HEK293T (cell line): ENCODE measurements at regions not wholly inside any gene's neighbourhood (a gene's known extent, or its start where the extent isn't known, plus 50 kb on each side); places are given as distances from the start of the nearest gene placed in this dataset.

Experiments used
- CTCF ChIA-PET: fragments of 350-600 bp; formaldehyde crosslinking; extraction: SDS; loops from one replicate; lab custom pipeline; 2021; ENCODE audit warnings: antibody characterized with exemption, inconsistent platforms; lab: Yijun Ruan, JAX
- POLR2A ChIA-PET: fragments of 350-600 bp; formaldehyde crosslinking; extraction: SDS; loops from one replicate; lab custom pipeline; 2020; ENCODE audit warnings: antibody characterized with exemption, inconsistent platforms; lab: Yijun Ruan, JAX
- DNase-seq: peaks from one replicate; pipeline ENCODE4 v3.0.0; 2012; ENCODE audit warnings: mixed read lengths; ENCODE audit errors: extremely low spot score
- ARNT ChIP-seq: fragments of 450-650 bp; IDR thresholded peaks from 2 replicates; pipeline ENCODE4 v1.6.1; 2017; ENCODE audit warnings: mild to moderate bottlenecking
- BHLHE40 ChIP-seq: fragments of 450-650 bp; IDR thresholded peaks from 2 replicates; pipeline ENCODE4 v1.6.1; 2016; ENCODE audit warnings: mild to moderate bottlenecking, moderate library complexity, borderline replicate concordance
- CTBP1 ChIP-seq: fragments of 450-650 bp; IDR thresholded peaks from 2 replicates; pipeline ENCODE4 v1.6.1; 2016; ENCODE audit warnings: borderline replicate concordance
- ELF4 ChIP-seq: fragments of 450-650 bp; IDR thresholded peaks from 2 replicates; pipeline ENCODE4 v1.6.1; 2017; ENCODE audit warnings: antibody characterized with exemption
- FOXA1 ChIP-seq: fragments of 450-650 bp; IDR thresholded peaks from 2 replicates; pipeline ENCODE4 v1.6.1; 2016; ENCODE audit warnings: mild to moderate bottlenecking
- FOXK2 ChIP-seq: fragments of 450-650 bp; IDR thresholded peaks from 2 replicates; pipeline ENCODE4 v1.6.1; 2016; ENCODE audit warnings: mild to moderate bottlenecking
- FOXM1 ChIP-seq: fragments of 450-650 bp; IDR thresholded peaks from 2 replicates; pipeline ENCODE4 v1.6.1; 2017; ENCODE audit warnings: mild to moderate bottlenecking, borderline replicate concordance
- HDGF ChIP-seq: fragments of 450-650 bp; IDR thresholded peaks from 2 replicates; pipeline ENCODE4 v1.6.1; 2017; ENCODE audit warnings: antibody characterized with exemption, borderline replicate concordance
- L3MBTL2 ChIP-seq: fragments of 450-650 bp; conservative IDR thresholded peaks from 2 replicates; pipeline ENCODE4 v1.6.1; 2016; ENCODE audit warnings: mild to moderate bottlenecking
- LEF1 ChIP-seq: fragments of 450-650 bp; IDR thresholded peaks from 2 replicates; pipeline ENCODE4 v1.6.1; 2017; ENCODE audit warnings: mild to moderate bottlenecking, borderline replicate concordance
- NFRKB ChIP-seq: fragments of 450-650 bp; IDR thresholded peaks from 2 replicates; pipeline ENCODE4 v1.6.1; 2016; ENCODE audit warnings: mild to moderate bottlenecking, moderate library complexity
- SP1 ChIP-seq: fragments of 450-650 bp; IDR thresholded peaks from 2 replicates; pipeline ENCODE4 v1.6.1; 2017
- SUZ12 ChIP-seq: fragments of 450-650 bp; IDR thresholded peaks from 2 replicates; pipeline ENCODE4 v1.6.1; 2016; ENCODE audit warnings: mild to moderate bottlenecking
- TARDBP ChIP-seq: fragments of 450-650 bp; IDR thresholded peaks from 2 replicates; pipeline ENCODE4 v1.6.1; 2016
- ZNF384 ChIP-seq: fragments of 450-650 bp; IDR thresholded peaks from 2 replicates; pipeline ENCODE4 v1.6.1; 2016
- TF ChIP-seq, protein P1 (sequence below): fragments of 450-650 bp; IDR thresholded peaks from 2 replicates; pipeline ENCODE4 v1.6.1; 2016

GRCh38 chr1:59172693-59173092 lies 124.2 kb upstream of the FGGY start:
- POLR2A ChIA-PET, result no interaction called here
- no peak for TF ChIP-seq L3MBTL2
- CTCF ChIA-PET, result no interaction called here
- DNase-seq, result no peak

DNA sequence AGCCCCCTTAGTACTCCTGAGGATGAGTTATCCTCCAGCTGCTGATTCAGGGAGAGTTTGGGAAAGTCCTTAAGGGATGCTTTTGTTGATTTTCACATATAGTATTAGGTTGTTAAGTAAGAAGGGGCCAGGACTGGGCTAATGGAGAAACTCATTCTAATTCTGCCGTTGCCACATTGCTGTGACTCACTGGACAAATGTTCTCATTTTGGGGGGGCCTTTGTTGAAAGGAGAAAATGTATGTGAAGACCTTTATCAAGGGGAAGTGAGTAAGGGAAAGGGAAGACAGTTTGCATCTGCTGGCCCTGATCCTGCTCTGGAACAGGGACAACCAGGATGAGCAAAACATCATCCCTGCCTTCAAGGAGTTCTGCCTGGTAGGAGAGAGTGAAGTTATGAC lies 123.2 kb upstream of the FGGY start:
- TF ChIP-seq ZNF384, result no peak
- TF ChIP-seq FOXA1, result no peak
- no peak for TF ChIP-seq CTBP1
- no peak for TF ChIP-seq HDGF
- TF ChIP-seq SP1, result no peak
- no peak for TF ChIP-seq FOXK2
- no peak for TF ChIP-seq ELF4
- TF ChIP-seq LEF1, result no peak
- no peak for TF ChIP-seq SUZ12
- TF ChIP-seq TARDBP, result no peak
- TF ChIP-seq, protein P1, sequence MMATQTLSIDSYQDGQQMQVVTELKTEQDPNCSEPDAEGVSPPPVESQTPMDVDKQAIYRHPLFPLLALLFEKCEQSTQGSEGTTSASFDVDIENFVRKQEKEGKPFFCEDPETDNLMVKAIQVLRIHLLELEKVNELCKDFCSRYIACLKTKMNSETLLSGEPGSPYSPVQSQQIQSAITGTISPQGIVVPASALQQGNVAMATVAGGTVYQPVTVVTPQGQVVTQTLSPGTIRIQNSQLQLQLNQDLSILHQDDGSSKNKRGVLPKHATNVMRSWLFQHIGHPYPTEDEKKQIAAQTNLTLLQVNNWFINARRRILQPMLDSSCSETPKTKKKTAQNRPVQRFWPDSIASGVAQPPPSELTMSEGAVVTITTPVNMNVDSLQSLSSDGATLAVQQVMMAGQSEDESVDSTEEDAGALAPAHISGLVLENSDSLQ, result no peak
- TF ChIP-seq BHLHE40, result no peak
- TF ChIP-seq FOXM1, result no peak
- TF ChIP-seq L3MBTL2, result no peak
- ChIA-PET POLR2A (no interaction called here), CTCF (no interaction called here)
- DNase-seq, result no peak

DNA sequence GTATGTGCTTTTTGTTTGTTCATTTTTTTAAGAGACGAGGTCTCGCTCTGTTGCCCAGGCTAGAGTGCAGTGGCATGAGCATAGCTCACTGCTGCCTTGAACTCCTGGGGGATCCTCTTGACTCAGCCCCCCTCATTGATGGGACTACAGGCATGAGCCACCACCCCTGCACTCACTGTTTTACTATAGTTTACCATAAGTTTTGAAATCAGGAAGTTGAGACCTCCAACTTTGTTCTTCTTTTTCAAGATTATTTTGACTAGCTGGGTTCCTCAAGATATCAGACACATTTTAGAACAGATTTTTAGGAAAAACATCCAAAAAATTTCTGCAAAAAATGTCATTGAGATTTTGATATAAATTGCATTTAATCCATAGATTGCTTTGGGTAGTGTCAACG lies 120.4 kb upstream of the FGGY start:
- no peak for TF ChIP-seq SUZ12
- no peak for TF ChIP-seq ELF4
- no peak for TF ChIP-seq FOXM1
- TF ChIP-seq L3MBTL2, result no peak
- TF ChIP-seq ZNF384, result no peak
- no peak for TF ChIP-seq LEF1
- no peak for TF ChIP-seq FOXA1
- TF ChIP-seq CTBP1, result no peak
- TF ChIP-seq TARDBP, result no peak
- no peak for TF ChIP-seq SP1
- TF ChIP-seq, protein P1, result no peak
- no peak for TF ChIP-seq NFRKB
- no peak for TF ChIP-seq BHLHE40
- no peak for TF ChIP-seq FOXK2
- CTCF ChIA-PET, result interaction anchor here (0.6 kb wide), 1 partner anchor 48 kb away, joined by 3 read pairs; no protein-coding TSS in a partner anchor
- no peak for DNase-seq
- POLR2A ChIA-PET, result no interaction called here

GRCh38 chr1:59177756-59178155 lies 119.1 kb upstream of the FGGY start:
- POLR2A ChIA-PET, result interaction anchor here (0.8 kb wide), 1 partner anchor 394 kb away, joined by 3 read pairs; the partner anchor contains the start of gene JUN
- no peak for DNase-seq
- CTCF ChIA-PET, result no interaction called here
- no peak for TF ChIP-seq L3MBTL2
- no peak for TF ChIP-seq ELF4
- no peak for TF ChIP-seq SUZ12
- TF ChIP-seq FOXA1, result no peak
- TF ChIP-seq TARDBP, result no peak
- TF ChIP-seq, protein P1, result no peak
- no peak for TF ChIP-seq ZNF384

- DNase-seq, result no peak
- ChIA-PET POLR2A (interaction anchor here (1.3 kb wide), 1 partner anchor 395 kb away, joined by 3 read pairs; the partner anchor contains the start of gene JUN), CTCF (interaction anchor here (0.7 kb wide), 1 partner anchor 52 kb away, joined by 4 read pairs; no protein-coding TSS in a partner anchor)
- no peak for TF ChIP-seq L3MBTL2
- no peak for TF ChIP-seq FOXM1
- TF ChIP-seq FOXK2, result no peak
- no peak for TF ChIP-seq BHLHE40
- no peak for TF ChIP-seq ELF4
- no peak for TF ChIP-seq CTBP1
- no peak for TF ChIP-seq FOXA1
- no peak for TF ChIP-seq SUZ12
These were observed 118.3 kb upstream of the FGGY start for GRCh38 chr1:59178339-59179187.

GRCh38 chr1:59179673-59180072 lies 117.2 kb upstream of the FGGY start:
- DNase-seq, result no peak
- POLR2A ChIA-PET, result interaction anchor here (1.3 kb wide), 1 partner anchor 396 kb away, joined by 3 read pairs; the partner anchor contains the start of gene JUN
- no peak for TF ChIP-seq FOXM1
- TF ChIP-seq SP1, result no peak
- no peak for TF ChIP-seq ARNT
- TF ChIP-seq LEF1, result no peak
- TF ChIP-seq, protein P1, result no peak
- no peak for TF ChIP-seq TARDBP
- TF ChIP-seq ELF4, result no peak
- no peak for TF ChIP-seq L3MBTL2
- TF ChIP-seq FOXA1, result no peak
- TF ChIP-seq ZNF384, result no peak
- no peak for TF ChIP-seq CTBP1
- no peak for TF ChIP-seq HDGF
- CTCF ChIA-PET, result no interaction called here
